Stimulated activated CD8-positive, alpha-beta memory T cell treated with anti-CD3 and anti-CD28 coated beads, Interleukin-12 subunit alpha, Interleukin-12 subunit beta, amount 100 ng/mL, for 1 hour (primary cell): ENCODE measurements at regions not wholly inside any gene's neighbourhood (a gene's known extent, or its start where the extent isn't known, plus 50 kb on each side); places are given as distances from the start of the nearest gene placed in this dataset.

ENCODE experiments used
- DNase-seq: peaks from one replicate; pipeline ENCODE4 v3.0.0-alpha.2; 2020; ENCODE audit warnings: low read depth

DNA sequence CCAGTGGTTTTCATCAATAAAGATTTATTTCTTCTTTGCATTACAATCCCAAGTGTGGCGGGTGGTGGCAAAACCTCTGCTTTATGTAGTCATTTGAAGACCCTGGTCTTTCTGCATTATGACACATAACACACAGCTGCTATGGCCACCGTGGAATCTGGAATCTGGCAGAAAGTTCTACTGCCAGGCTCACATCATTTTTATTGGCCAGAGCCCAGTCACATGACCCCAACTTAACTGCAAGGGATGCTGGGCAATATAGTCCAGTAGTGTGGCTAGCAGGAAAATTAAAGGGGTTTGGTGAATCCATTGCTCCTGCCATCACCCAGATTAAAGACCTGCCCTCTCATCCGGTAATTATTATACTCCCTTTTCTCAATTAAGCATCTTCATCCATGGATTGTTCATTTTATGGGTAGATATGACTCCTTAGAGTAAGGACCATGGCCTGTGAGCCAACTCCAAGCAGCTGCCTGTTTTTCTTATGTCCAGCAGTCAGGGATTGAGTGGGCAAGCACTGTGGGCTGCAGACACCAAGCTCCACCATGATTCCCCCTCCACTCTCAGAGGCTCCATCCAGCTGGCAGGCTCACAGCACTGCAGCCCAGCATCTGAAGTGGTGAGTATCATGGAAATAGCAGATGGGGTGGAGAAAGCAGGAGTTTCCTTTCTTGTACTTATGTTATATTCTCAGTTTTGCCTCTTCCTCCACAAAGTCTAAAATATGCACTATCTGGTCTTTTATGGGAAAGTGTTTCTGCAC is 1030.7 kb downstream of the AACS start:
- no peak for DNase-seq

DNA sequence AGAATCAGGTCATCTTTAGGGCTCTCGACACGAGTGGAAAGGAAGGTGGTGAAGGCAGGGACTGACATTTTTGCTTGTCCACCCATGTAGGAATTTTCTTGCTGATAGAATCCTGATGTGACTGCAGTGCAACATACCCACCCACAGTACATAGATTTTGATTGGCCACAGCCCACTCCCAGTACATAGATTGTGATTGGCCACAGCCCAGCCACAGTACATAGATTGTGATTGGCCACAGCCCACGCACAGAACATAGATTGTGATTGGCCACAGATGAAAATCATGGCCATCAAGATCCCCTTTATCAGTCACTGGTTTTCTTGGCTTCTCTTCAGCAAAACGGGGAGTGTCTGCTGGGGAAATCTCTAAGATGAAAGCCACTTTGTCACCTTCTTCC is 1041.5 kb downstream of the AACS start:
- no peak for DNase-seq

DNA sequence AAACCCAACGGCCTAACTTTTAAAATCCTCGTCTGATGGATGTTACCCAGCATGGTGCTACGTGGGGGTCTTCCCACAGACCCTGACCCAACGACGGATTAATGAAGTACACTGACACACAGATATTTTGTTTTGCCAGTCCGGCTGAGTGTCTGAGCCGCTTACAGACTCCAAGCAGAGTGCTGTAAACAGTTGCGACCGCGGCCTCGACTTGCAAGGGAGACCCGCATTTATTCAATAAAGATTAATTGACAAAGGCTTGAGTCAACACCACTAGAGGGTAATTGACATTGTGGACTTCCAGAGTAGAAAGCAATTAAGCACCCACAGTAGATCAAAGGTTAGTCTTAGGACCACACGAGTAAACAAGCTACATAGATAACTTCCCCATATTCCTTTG is 1042.4 kb downstream of the AACS start:
- no peak for DNase-seq

DNA sequence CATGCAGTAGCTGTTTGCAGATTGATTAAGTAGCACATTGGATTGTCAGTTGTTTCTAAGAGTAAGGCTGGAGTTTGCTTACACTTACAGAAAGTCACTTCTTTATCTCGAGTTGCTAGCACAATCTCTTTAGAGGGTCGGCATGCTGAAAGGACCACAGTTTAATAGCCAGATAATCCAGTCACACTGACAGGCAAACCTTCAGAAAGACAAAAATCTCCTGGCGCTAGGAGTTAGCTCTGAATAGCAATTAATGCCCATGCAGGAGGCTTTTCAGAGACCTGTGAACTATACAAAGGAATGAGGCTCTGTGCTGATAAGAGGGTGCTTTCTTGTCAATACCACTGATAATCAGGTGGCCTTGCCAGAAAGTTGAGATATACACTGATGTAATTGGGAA is 1043.0 kb downstream of the AACS start:
- no peak for DNase-seq

DNA sequence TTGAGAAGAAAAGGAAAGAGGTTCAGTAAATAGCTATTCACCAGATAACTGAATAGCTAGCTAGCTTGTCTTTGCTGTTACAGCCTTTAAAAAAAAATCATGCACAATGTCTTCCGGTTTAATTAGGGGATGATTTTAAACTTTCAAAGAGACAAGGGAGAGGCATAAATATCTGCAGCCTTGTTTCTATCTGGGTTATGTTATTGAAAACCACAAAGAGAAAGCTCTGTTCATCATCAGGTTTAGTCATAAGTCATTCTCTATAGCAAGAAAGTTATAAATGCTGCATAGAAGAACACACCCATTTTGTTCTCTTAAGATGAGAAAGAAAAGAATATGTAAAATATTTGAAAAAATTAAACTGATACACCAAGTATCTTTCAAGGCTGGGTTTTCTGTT is 1046.9 kb downstream of the AACS start:
- DNase-seq: no peak

DNA sequence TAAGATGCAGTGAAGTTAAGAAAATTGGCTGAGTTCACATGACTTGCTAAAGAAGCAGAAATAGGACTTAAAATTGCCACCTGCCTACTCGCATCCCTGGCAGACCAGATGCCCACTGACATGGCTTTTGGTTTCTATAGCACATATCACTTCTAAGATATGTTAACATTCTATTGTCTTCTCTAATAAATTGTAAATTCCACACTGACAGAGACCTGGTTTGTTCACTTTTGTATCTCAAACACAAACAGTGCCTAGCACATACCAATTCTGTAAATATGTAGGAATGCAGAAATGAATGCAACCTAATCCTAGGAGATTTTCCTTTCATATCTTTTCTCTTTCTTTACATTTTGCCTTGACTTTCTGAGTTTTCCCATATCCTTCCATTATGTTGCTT is 1047.6 kb downstream of the AACS start:
- DNase-seq: no peak

DNA sequence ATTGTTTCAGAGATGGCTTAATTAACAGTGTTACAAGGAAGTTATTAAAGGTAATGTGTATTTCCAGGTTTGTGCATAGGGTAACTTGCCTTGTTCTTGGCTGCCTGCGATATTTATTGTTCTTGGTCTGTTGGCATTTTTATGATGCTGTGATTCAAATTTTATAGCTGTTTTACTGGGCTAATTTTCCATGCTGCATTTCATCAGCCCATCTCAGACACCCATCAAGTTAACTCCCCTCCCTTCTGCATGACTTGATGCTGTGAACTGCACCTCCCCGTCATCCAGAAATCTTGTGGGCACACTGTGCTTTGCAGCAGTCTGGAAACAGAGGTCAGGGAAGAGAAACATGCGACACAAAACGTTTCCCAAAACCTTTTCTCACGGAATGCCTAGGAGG is 1049.2 kb downstream of the AACS start:
- no peak for DNase-seq

DNA sequence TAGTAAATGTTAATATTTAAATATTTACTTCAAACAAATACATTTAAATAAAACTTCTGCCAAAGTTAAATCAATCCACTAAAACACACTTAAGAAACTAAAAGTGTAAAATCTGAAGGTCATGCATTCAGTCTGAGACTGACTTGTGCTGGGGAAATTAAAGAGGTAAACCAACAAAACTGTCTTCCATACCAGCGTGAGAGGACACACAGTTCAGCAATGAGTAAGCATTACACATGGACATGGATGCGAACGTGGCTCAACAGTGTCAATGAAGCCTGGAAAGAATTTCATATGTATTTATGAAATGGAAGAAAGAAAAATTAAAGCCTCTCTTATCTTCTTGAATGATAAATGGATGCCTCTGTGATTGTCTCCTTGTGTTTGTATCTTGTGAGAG is 1052.3 kb downstream of the AACS start:
- DNase-seq: no peak

DNA sequence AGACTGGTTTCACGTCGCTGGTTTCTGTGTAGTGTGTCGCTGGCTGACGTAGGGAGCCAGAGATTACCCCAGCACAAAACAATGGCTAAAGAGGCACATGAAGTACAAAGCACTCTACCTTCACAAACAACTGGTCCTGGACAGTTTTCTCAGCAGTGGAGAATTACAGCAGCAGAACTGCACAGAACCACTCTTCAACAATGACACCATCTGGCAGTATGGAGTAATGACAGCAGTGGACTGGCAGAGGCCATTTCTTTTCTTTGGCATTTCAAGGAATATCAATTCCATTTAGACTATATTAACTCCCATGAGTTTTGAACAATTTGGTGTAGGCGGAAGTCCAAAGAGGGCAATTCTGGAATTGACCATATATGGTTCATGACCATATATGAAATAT is 1074.1 kb downstream of the AACS start:
- no peak for DNase-seq

DNA sequence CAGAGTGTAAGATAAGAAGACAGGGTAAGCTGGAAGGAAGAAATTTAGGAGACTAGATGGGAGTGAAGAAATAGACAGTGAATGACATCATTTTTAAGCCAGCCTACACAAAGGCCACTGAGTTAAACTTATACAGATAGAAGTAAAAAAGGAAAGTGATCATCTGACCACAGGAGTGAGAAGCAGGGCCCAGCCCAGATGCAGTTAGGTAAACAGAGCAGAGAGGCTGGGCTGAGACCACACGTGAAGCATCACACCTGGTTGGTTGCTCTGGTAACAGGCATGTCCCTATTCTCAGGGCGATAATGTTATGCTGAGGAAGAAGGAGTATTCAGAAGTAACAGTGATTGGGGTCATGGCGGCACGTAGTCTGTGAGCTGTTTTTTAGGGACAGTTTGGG is 1079.4 kb downstream of the AACS start:
- no peak for DNase-seq

DNA sequence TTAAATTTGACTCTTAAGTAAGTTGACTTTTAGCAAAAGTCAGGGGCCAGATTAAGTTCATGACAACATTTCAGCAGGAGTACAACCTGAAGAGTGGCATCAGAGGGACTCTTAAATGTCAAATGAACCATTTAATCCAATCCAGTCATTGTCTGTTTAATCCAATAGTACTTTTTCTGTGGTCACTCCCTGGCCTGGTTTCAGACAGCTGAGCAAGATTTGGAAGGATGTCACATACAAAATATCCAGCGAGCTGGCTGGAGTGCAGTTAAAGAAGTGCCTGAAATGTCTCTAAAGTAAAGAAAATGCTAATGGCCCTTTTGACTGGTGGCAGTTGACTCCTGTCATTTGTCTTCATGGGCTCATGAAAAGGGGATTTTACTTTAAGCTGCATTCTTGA is 1082.1 kb downstream of the AACS start:
- no peak for DNase-seq

DNA sequence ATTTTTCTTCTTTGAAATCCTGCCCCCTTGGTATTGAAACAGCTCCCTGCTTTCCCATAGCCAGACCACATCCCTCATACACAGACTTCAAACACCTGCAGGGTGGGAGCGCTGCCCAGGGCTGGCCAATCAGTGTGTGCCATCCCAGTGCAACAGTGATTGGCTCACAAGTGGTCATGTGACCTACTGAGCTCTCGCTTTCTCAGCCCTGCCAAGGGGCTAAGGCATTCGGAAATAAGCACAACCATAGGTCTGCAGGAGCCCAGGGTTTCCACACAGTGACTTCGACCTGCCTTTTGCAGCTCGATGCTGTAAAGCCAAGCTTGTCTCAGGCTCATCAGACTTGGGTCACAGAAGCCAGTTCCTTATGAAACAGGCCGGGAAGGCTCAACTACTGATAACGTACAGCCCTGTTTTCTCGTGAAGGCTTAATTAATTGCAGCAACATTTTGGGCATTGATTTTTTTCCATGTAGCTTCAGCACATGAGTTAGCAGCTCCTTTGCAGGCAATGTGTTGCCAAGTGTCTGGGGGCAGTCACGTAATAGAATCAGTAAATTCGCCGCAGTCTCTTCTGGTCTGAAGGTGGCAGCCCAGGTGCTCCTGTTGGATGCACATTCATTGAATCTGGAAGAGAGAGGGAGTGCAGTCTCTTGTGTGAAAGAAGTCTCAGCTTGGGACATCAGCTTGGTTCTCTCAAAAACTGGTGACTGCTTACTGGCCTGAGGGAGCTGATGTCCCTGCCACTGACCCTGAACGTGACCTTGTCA is 1091.8 kb downstream of the AACS start:
- DNase-seq: no peak

DNA sequence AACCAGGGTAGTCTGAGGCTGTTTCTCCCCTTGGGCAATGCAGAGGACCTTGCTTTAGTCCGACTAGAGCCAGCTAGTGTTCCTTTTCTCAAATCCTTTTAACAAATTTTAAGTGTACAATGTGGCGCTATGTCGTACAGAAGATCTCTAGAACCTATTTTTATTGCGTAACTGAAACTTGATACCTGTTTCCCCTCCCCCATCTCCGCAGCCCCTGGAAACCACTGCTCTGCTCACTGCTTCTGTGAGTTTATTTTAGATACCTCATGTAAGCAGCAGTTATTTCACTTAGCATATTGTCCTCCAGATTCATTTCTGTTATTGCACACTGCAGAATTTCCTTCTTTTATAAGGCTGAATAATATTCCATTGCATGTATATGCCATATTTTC is 1092.3 kb downstream of the AACS start:
- DNase-seq: no peak

DNA sequence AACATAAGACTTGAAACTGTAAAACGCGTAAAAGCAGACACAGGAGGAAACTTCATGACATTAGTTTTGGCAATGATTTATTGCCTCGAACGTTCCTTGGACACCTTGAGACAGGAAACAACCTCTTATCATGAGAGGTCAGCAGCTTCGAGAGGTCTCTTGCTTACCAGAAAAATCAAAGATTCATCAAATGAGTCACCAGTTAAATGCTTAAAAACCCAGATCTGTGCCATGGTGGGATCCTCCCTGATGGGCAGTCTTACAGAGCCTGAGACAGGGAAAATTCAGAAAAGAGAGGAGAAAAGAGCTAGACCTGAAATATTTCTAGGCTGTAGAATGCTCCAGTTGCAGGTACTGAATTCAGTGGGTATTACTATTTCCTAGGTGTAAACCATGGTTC is 1093.9 kb downstream of the AACS start:
- no peak for DNase-seq

DNA sequence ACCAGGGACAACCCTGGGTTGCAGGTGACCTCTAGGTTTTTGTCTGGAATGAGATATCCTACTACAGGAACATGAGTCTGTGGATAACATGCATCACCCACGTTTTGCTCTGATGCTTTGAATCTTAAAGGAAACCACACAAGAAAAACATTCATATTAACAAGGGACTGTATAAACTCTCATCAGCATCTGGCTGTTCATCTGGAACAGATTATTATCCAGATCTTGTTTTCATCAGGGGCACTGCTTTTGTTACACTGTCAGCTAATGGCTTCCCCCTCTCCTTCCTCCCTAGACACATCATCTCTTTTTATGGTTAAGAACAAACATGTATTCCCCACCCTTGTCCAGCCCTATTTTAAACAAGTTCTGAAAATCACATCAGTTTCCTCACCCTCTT is 1095.7 kb downstream of the AACS start:
- no peak for DNase-seq

DNA sequence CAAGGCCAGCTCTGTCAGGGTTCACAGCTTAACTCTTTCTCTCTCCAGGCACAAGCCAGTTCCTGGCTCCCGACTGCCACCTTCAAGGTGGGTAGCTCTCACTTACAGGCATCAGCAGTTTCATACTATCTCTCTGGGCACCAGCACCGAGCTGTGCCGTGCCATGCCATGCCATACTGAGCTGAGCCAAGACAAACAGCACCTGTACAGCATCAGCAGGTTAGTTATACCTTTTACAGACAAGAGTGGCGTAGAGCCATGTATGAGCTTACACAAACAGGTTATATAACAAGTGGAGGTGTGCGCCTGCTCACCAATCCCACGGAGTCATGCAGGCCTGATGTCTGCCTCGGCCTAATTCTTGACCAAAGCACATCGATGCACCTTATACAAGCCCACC is 1098.7 kb downstream of the AACS start:
- no peak for DNase-seq

DNA sequence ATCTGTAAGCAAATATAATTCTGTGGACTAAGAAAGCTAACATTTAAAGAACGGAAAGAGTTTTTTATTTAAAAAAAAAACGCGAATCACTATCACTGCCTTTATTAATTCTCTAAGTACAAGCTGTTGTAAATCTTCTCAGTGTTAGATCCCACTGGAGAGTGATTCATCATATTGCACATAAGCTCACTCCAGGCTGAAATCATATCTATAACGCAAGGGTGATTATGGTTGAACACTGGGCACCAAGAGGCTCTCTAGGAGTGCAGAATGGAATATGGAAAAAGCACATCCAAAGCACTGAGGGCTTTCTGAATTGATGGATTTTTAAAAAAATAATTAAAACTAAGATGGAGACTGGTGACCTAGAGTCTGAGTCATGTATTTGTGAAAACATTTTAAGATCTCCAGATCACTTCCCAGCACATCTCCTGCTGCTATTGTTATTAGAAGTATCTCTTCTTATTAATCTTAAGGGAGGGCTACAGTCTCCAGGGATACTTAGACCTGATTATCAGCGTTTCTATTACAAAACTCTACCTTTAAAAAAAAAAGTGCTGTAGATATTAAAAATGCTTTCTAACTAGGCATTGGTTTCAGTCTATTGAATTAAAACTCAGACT is 1106.8 kb downstream of the AACS start:
- DNase-seq: no peak

DNA sequence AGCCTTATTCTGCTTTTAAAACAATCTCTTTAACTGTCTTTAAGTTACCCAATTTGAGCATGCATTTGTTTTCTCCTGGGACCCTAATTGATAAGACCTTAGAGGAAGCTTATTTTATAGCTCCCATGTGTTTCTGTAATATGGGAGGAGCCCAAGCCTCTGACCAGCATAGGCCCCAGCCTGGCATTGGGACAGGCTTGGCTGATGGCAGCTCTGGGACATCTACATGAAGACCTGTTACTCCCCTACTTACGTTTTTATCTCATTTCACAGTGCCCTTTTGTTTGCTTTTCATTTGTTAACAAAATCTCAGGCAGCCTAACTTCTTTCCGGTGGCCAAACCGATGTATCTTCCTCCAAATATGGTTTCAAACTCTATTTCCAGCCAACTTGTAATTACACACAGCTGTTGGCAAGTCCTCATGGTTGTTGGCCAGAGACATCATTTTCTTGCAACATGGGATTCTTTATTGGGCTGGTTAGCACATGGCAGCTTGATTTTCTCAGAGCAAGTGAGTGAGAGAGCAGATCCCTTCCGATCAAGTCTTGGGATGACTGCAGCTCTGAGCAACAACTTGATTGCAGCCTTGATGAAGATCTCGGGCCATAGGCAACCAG is 1117.5 kb downstream of the AACS start:
- no peak for DNase-seq

DNA sequence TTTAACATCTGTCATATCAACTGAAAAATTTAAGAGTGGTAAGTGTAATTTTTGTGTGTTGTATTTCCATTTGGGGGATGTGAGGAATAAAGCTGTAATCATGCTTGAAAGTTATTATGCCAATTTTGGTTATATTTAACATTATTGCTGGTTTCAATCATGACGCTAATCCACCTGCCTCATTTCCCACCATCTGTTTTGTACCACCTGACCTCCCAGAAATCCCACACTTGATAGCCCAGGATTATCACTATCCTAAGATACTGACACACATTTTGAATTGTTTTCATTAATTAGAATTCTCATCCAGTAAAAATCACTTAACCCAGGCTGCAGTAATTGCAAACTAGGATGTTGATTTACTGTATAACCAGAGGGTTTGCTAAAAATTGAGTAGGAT is 1119.8 kb downstream of the AACS start:
- no peak for DNase-seq

DNA sequence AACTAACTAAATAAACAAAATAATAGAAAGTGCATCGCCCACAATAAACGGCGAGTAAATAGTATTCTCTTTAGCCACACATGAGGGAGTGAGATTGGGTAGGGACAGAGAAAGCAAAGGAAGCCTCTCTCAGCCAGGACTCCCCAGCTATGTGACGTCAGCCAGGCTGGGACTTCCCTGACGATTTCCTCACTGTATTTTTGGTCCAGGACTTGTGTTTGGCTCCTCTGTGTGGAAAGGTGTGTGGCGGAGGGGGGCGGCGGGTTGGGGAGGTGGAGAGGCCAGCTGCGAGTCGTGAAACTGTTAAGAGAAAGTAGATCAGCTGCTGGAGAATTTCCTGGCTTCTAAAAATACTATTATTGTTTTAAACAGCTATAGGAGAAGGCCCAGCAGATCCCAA is 1124.6 kb downstream of the AACS start:
- DNase-seq: no peak

DNA sequence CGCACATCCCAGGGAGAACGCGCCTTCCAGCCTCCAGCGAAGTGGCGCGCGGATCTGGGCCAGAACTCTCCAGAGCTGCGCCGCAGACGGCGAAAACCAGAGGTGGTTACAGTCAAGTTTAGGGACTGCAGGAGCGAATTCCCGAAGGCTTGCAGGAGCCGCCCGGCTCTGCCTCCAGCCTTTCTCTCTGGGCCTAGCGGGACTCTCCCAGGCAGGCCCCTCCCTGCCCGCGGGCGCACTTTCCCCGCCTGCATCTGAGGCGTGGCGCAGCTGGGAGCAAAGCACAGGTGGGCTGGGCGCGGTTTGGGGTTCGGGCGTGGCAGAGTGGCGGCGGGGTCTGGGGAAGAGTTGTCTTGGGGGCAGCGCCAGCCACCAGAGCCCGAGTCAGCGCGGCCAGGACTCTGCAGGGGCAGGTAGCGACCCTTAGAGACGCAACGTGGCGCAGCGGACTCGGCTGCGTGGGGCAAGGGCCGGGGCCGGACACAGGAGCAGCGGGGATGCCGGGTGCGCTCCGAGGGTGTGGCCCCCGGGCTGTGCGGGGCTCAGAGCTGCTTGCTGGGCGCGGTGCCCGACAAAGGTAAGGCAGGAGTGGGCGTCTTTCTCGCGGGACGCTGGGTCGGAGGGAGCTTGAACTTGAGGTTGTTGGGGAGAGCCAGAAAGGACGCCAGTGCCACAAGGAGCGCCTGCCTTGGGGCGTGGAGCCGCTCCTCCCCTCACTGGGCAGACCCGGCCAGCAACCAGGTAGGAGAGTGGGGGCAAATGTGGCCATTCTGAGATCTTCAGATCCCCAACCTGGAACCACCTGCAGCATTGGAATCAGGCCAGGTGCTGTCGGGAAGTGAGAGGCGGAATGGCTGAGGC is 1126.0 kb downstream of the AACS start:
- DNase-seq: no peak

DNA sequence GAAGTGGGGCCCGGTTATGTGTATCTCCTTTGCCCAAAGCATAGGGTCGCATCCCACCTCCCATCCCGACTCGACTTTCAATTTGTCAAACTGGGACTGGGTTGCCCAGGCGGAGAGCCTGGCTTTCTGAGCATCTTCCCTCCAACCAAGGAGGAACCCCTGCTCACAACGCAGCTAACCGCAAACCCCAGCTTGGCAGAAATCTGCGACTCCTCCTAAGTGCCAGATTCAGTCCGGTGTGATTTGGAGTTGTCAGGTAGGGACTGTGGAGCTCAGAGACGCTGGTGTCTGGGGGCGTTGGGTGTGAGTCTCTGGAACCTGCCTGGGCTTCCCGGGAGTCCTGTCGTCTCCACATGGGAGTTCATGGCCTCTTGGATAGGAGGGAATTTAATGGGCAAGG is 1126.7 kb downstream of the AACS start:
- no peak for DNase-seq
